Panc1 (cell line): ENCODE measurements at regions not wholly inside any gene's neighbourhood (a gene's known extent, or its start where the extent isn't known, plus 50 kb on each side); places are given as distances from the start of the nearest gene placed in this dataset.

Experiments
- ATAC-seq: fragments of 200-7000 bp; cut with Tn5 transposase; 2 replicates; pipeline ENCODE4 v1.9.1; 2020; ENCODE audit warnings: mild to moderate bottlenecking, moderate library complexity
- BruUV-seq: library from RNA; stranded (reverse); fragments of 400-500 nt; replicated peaks from 2 replicates; lab custom pipeline; 2021; lab: Mats Ljungman, UMichigan
- CTCF ChIA-PET: fragments of 300-600 bp; sonication (Branson Sonifier 250); formaldehyde crosslinking; loops from one replicate; lab custom pipeline; 2022; ENCODE audit warnings: antibody characterized with exemption; lab: Charles Lee
- POLR2A ChIA-PET: fragments of 300-600 bp; sonication (Branson Sonifier 250); formaldehyde crosslinking; loops from one replicate; lab custom pipeline; 2022; ENCODE audit warnings: antibody characterized with exemption; lab: Charles Lee
- DNase-seq: peaks from one replicate; pipeline ENCODE4 v3.0.0-alpha.2; 2010; ENCODE audit warnings: low read depth, low spot score
- H3K27ac ChIP-seq: 2 replicates; pipeline ENCODE4 v1.5.1; 2011; ENCODE audit warnings: mild to moderate bottlenecking, low read length, inconsistent platforms
- H3K27me3 ChIP-seq: fragments of 200-500 bp; sonication (Bioruptor generic); 2 replicates; pipeline ENCODE4 v1.6.0; 2014; ENCODE audit warnings: low read length, inconsistent platforms; ENCODE audit not compliant: control insufficient read depth, insufficient read depth
- H3K36me3 ChIP-seq: fragments of 200-500 bp; sonication (Bioruptor generic); 2 replicates; pipeline ENCODE4 v1.5.1; 2014; ENCODE audit warnings: inconsistent platforms, mild to moderate bottlenecking, low read length, moderate library complexity; ENCODE audit not compliant: control insufficient read depth, insufficient read depth
- H3K4me1 ChIP-seq: 2 replicates; pipeline ENCODE4 v1.5.1; 2011; ENCODE audit warnings: inconsistent platforms, mild to moderate bottlenecking, low read length, moderate library complexity; ENCODE audit not compliant: control insufficient read depth, insufficient read depth
- H3K4me3 ChIP-seq, 2 experiments: 2 replicates each; pipeline ENCODE4 v1.5.1; 2011 to 2012; ENCODE audit warnings: low read depth in 2 of 2, low read length in 2 of 2, mild to moderate bottlenecking in 2 of 2, inconsistent platforms in 1 of 2, moderate library complexity in 1 of 2
- H3K9me3 ChIP-seq: fragments of 200-500 bp; sonication (Bioruptor generic); 2 replicates; pipeline ENCODE4 v1.5.1; 2014; ENCODE audit warnings: low read depth, mild to moderate bottlenecking, inconsistent platforms, low read length, moderate library complexity; ENCODE audit not compliant: control insufficient read depth, insufficient read depth
- CTCF ChIP-seq: fragments of 450-650 bp; IDR thresholded peaks from 2 replicates; pipeline ENCODE4 v1.5.1; 2017; ENCODE audit warnings: mild to moderate bottlenecking
- POLR2AphosphoS5 ChIP-seq: IDR thresholded peaks from 2 replicates; pipeline ENCODE4 v1.6.1; 2012; ENCODE audit warnings: mild to moderate bottlenecking, low read depth, low read length, moderate library complexity
- REST ChIP-seq, 2 experiments: IDR thresholded peaks; 2 replicates each; pipeline ENCODE4 v1.6.1; 2011 to 2012; ENCODE audit warnings: low read depth in 2 of 2, control low read depth in 1 of 2, low read length in 1 of 2, mild to moderate bottlenecking in 1 of 2, moderate library complexity in 1 of 2; ENCODE audit not compliant: insufficient read depth in 1 of 2
- SIN3A ChIP-seq: IDR thresholded peaks from 2 replicates; pipeline ENCODE4 v1.6.1; 2012; ENCODE audit warnings: low read depth, mild to moderate bottlenecking, low read length, moderate library complexity, borderline replicate concordance; ENCODE audit not compliant: insufficient read depth
- TCF7L2 ChIP-seq: IDR thresholded peaks from 2 replicates; pipeline ENCODE4 v1.6.1; 2011; ENCODE audit warnings: mild to moderate bottlenecking, low read depth, low read length, inconsistent platforms
- in situ Hi-C: cut with HindIII; loops from 2 replicates; pipeline ENCODE4 v1.10.0; 2016; ENCODE audit warnings: low sequenced_read_pairs, low pct_unique_long_range_greater_than_20kb
- intact Hi-C: fragments of 100-400 bp; cut with micrococcal nuclease; formaldehyde crosslinking; loops from one replicate; pipeline ENCODE4 v1.10.0; 2022; ENCODE audit not compliant: unreplicated experiment

GRCh38 chrX:94365736-94366135 lies 691.7 kb downstream of the FAM133A start:
- no peak for ATAC-seq
- BruUV-seq = no TSS peak

GRCh38 chrX:94366616-94367015 lies 692.6 kb downstream of the FAM133A start:
- ATAC-seq = no peak

More at GRCh38 chrX:94365736-94366135, 691.7 kb downstream of the FAM133A start:
- intact Hi-C loops (no loop called here), in situ Hi-C loops (no loop called here)
- no peaks in the 10 kb centered on the region for H3K4me1 ChIP-seq
- no peaks in the 10 kb centered on the region for H3K9me3 ChIP-seq
- H3K27me3 ChIP-seq = no peaks in the 10 kb centered on the region
- CTCF ChIA-PET = no interaction called here
- H3K27ac ChIP-seq = no peak overlapping the region
- POLR2A ChIA-PET = interaction anchor here (0.5 kb wide), 1 partner anchor 28 kb away, joined by 14 read pairs; no protein-coding TSS in a partner anchor
- DNase-seq = no peak
- no peak overlapping the region for H3K4me3 ChIP-seq
- H3K36me3 ChIP-seq = no peaks in the 10 kb centered on the region
- TF ChIP-seq REST (IDR thresholded peaks at IDR 0.05; ENCODE audit: insufficient read depth in 1 of 2, low read depth in 2 of 2, low read length in 1 of 2) = no peak
- TF ChIP-seq CTCF = no peak

More at GRCh38 chrX:94366616-94367015, 692.6 kb downstream of the FAM133A start:
- no peak overlapping the region for H3K27ac ChIP-seq
- H3K9me3 ChIP-seq = no peaks in the 10 kb centered on the region
- no TSS peak for BruUV-seq
- H3K36me3 ChIP-seq = no peaks in the 10 kb centered on the region
- DNase-seq = no peak
- no peak for TF ChIP-seq CTCF
- no peak for TF ChIP-seq POLR2AphosphoS5
- no peak for TF ChIP-seq SIN3A
- no peak for TF ChIP-seq REST (IDR thresholded peaks at IDR 0.05; ENCODE audit: insufficient read depth in 1 of 2, low read depth in 2 of 2, low read length in 1 of 2)
- TF ChIP-seq TCF7L2 = no peak
- CTCF ChIA-PET = no interaction called here
- POLR2A ChIA-PET = no interaction called here
- no peaks in the 10 kb centered on the region for H3K27me3 ChIP-seq
- H3K4me1 ChIP-seq = no peaks in the 10 kb centered on the region
- H3K4me3 ChIP-seq = no peak overlapping the region
- in situ Hi-C loops (no loop called here), intact Hi-C loops (no loop called here)
